HG02852 (cell line): ENCODE measurements at regions not wholly inside any gene's neighbourhood (a gene's known extent, or its start where the extent isn't known, plus 50 kb on each side); places are given as distances from the start of the nearest gene placed in this dataset.
"Not testable (repeated sequence)": the region's sequence is repeated elsewhere in the genome, so short reads cannot be mapped to it uniquely, and the experiment has no call there.

Source experiments
- ATAC-seq: cut with Tn5 transposase; IDR thresholded peaks from one replicate; pipeline ENCODE4 v1.9.1; 2021; ENCODE audit warnings: mild to moderate bottlenecking, moderate library complexity; ENCODE audit not compliant: unreplicated experiment

- ATAC-seq: not testable (repeated sequence)
Measured at GRCh38 chr3:75311306-75311705, 352.8 kb upstream of the FRG2C start.

DNA sequence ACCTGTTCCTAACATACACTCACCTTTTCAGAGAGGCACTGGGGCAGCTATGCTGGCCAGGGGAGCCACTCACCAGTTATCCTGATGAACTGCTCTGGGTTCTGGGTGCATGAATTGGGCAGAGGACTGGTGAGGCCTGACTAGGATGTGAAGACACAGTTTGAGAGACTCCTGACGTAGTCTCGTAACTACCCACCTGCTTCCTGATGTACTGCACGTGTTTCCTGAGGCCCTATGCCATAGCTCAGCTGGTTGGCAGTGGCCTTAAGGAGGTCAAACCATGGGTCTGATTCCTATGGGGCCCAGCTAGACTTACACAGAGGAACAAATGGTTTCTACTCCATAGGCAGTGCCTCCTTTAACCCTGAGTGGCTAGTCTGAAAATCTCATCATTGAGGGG is 351.7 kb upstream of the FRG2C start:
- not testable (repeated sequence) for ATAC-seq

DNA sequence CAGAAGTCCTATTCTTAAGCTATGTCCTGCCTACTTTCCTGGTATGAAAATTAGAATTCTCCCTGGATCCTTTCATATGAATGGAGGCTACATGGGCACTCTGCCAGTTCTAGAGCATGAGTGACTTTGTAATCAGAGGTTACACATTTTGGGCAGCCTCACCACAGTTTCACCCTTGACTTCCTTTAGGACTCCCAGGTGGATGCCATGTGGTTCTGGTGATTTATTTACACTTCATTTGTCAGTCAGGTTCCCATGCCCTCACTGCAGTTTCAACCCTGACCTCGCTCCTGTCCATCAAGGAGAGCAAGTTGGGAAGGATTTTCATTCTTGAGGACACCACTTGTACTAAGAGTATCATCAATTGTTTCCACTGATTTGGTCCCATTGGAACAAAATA is 344.4 kb upstream of the FRG2C start:
- ATAC-seq: not testable (repeated sequence)

DNA sequence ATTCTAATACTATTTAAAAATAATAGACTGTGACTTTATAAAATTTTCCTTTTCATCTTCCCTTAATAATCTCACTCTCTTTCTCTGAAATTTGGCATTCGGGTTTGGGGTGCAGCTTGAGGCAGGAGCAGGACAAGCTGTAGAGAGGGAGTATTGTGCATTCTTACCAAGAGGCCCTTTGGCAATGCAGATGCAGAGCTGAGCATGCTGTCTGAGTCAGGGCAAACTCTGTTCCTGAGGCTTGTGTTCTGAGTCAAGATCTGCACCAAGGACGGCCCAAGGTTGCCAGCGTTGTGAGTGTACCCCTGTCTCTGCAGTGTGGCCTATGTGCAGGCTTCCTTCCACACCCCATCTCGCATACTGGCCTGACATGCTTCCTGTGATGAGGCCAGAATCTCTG is 343.8 kb upstream of the FRG2C start:
- no peak for ATAC-seq

GRCh38 chr3:75321060-75321459 is 343.1 kb upstream of the FRG2C start:
- ATAC-seq: no peak

GRCh38 chr3:75323936-75324335 is 340.2 kb upstream of the FRG2C start:
- not testable (repeated sequence) for ATAC-seq

GRCh38 chr3:75325716-75326115 is 338.4 kb upstream of the FRG2C start:
- ATAC-seq: no peak

- ATAC-seq: no peak
Measured at GRCh38 chr3:75327453-75327852, 336.7 kb upstream of the FRG2C start.

- no peak for ATAC-seq
Measured at GRCh38 chr3:75329476-75330097, 334.5 kb upstream of the FRG2C start.

DNA sequence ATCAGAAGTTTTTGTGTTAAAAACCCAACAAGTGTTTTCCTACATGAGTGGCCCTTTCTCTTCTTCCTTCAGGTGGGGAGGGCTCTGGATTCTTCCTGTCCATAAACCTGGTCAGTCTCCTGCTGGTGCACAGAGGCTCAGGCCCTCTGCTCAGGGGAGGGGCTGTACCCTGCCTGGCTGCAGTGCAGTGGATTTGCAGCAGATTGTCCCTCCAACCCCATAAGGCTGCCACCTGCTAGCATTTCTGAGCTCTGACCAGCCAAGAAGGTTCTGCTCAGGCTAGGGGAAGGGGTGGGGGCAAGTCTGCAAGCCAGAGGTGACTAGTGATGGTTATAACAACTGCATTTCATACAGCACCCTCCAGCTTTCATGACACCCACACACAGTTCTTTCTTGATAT is 333.7 kb upstream of the FRG2C start:
- ATAC-seq: not testable (repeated sequence)

DNA sequence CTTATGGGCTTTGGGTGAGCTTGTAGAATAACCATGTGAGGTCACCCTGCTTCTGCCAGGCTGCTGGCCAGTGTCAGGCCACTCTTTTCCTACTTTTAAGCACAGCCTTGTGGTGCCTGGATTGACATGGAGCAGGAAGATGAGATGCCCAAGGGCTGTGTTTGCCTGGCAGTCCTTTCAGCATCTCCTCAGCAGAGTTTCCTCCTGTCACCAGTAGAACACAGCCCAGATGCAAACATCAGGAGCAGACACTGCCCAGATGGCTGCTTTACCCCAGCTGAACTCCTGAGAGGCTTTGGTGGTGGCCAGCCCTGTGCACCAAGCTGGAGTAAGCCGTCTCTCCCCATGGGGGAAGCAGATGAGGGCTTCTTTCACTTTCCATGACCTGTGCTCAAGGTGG is 332.0 kb upstream of the FRG2C start:
- ATAC-seq: not testable (repeated sequence)

DNA sequence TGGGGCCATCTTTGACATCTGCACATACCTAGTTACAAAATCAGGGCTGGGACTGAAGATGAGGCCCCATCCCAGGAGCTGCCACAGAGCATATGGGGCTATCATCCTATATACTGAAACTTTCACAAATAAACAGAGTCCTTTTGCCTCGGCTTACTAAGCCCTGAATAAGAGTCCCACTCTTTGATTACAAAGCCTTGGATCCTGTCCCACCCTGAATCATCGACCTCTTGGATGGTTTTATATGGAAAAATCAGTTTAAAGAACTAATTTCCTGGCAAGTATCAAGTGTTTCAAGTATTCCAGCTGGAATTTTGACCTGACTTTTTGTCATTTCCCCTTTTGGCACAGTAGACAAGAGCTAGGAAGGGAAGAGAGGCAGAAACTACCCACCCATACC is 331.3 kb upstream of the FRG2C start:
- no peak for ATAC-seq

DNA sequence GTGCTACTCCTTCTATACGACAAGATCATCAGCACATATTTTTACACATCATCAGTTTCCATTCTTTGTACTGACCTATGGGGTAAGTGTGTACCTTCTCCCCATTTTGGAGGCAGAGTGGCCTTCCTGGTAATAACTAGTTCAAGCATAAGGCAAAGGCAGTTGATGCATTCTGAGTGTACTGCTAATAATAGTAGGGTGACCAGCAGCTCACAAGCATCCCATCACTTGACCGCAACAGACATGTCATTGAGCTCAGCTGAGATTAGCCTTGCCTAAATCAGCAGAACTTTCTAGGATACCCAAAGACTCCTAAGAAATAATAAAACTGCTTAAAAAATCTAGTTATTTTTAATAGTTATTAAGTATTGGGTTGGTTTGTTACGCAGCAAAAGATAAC is 329.8 kb upstream of the FRG2C start:
- no peak for ATAC-seq

GRCh38 chr3:75337226-75337900 is 326.8 kb upstream of the FRG2C start:
- ATAC-seq: no peak

DNA sequence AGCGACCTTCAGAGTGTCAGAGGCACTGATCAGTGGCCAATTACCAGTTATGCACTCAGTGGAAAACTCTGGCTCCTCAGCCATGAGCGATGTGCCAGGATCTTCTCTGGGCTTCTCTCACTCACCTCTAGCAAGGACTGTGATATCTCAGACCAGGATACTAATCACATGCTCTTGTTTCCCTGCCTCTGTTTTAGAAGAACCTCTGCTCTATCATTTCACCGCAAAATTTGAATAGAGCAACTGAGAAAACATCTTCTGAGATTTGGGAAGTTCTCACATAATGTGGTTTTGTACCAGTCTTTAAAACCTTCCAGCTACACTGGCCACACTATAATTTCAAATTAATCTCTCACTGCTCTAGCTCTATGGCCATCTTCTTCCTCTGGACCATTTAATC is 325.8 kb upstream of the FRG2C start:
- ATAC-seq: no peak

- ATAC-seq: no peak
Measured at GRCh38 chr3:75341324-75342067, 322.6 kb upstream of the FRG2C start.

DNA sequence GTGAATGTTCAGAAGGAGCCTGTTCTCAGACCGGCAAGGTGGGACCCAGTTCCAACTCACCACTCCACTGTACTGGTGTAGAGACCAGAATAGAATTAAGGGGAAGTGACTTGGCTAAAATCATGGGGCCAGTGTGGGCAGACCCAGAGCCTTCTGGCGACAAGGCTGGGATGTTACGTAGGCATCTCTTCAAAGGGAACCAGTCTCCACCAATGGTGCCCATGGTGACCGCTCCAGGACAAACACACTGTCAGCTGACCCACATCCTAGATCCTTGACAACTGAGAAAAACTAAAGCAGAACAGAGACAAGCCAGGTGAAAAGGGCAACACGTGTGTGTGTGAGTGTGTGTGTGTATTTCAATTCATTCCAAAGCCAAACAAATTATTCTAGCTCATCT is 321.7 kb upstream of the FRG2C start:
- ATAC-seq: no peak

DNA sequence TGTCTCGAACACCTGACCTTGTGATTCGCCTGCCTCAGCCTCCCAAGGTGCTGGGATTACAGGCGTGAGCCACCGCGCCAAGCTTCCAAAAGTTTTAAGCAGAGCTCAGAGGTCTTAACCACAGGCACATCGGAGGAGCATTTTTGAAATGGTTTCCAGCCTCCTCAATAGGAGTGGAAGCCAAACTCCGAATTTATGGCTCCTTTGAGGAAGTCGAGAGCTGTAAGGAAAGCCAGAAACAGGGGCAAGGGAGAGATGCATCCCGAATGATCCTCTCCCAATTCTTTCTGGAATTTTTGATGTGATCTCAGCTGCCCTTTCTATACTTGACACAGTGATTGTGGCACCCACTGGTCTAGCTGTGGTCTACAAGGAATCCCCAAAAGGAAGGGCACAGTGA is 313.6 kb upstream of the FRG2C start:
- ATAC-seq: not testable (repeated sequence)

DNA sequence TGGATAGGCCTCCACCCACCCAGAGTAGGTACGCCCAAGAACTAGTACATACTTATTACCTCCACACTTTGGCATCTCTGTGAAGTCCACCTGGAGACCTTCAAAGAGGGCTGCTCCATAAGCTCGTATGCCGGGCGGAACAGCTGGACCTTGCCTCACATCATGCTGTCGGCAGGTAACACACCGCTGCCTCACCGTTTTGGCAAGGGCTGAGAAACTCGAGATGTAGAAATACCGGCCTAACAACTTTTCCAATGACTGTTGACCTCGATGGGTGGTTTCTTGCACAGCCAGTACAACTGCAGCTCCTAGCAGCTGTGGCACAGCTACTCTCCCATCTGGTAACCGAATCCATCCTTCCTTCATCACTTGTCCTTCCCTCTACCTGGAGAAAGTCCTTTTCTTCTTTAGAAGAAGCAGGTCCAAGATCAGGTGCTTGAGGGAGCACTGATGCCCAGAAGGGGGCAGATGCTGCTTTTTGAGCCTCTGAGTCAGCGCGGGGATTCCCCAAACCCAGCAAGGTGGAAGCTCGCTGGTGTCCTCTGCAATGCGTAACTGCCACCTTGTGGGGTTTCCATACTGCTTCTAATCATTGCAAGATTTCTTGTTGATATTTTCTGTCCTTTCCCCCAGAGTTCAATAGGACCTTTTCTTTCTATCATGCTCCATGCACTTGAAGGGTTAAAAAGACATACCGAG is 301.9 kb upstream of the FRG2C start:
- not testable (repeated sequence) for ATAC-seq

DNA sequence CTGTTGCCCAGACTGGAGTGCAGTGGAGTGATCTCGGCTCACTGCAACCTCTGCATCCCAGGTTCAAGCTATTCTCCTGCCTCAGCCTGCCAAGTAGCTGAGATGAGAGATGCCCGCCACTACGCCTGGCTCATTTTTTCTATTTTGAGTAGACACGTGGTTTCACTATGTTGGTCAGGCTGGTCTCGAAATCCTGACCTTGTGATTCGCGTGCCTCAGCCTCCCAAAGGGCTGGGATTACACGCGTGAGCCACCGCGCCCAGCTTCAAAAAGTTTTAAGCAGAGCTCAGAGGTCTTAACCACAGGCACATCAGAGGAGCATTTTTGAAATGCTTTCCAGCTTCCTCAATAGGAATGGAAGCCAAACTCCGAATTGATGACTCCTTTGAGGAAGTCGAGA is 291.2 kb upstream of the FRG2C start:
- not testable (repeated sequence) for ATAC-seq

DNA sequence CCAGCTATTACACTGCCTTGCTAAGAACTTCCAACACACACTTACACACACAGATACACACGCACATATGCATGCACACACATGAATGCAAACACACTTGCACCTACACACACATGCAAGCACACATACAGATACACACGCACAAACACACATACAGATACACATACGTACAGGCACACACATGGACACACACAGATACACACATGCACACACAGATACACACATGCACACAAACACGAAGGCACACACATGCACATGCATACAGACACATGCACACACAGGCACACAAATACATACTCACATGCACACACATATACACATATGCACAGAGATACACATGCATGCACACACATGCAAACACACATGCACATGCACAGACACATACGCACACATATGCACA is 284.3 kb upstream of the FRG2C start:
- not testable (repeated sequence) for ATAC-seq
